ENCODE measurements at regions not wholly inside any gene's neighbourhood (a gene's known extent, or its start where the extent isn't known, plus 50 kb on each side); places are given as distances from the start of the nearest gene placed in this dataset.
A peak's percentile ranks its signal among the peaks of the same experiment; 100 is the strongest.

- TF ChIP-seq MAZ (IDR thresholded peaks at IDR 0.05; ENCODE audit: borderline replicate concordance, low read depth, low read length) (no peak), MAZ (CRISPR knock-in tag; IDR thresholded peaks at IDR 0.05; ENCODE audit: low read depth) (no peak), ZNF280D (CRISPR knock-in tag; IDR thresholded peaks at IDR 0.05) (no peak), GLMP (CRISPR knock-in tag; IDR thresholded peaks at IDR 0.05; ENCODE audit: borderline replicate concordance) (no peak), ARNTL (CRISPR knock-in tag; IDR thresholded peaks at IDR 0.05) (no peak), SSRP1 (CRISPR knock-in tag; IDR thresholded peaks at IDR 0.05) (no peak), ZNF792 (CRISPR knock-in tag; IDR thresholded peaks at IDR 0.05) (no peak), XRCC5 (optimal IDR thresholded peaks at IDR 0.05; ENCODE audit: low read length) (peak; percentile 38), TFDP2 (CRISPR knock-in tag; IDR thresholded peaks at IDR 0.05) (no peak), ZNF317 (CRISPR knock-in tag; IDR thresholded peaks at IDR 0.05) (no peak), MAFF (IDR thresholded peaks at IDR 0.05; ENCODE audit: low read depth, low read length) (no peak), ZNF749 (CRISPR knock-in tag; IDR thresholded peaks at IDR 0.05; ENCODE audit: borderline replicate concordance) (no peak), MAX (IDR thresholded peaks at IDR 0.05) (no peak), CHD2 (IDR thresholded peaks at IDR 0.05; ENCODE audit: low read depth, low read length) (no peak), KDM2A (CRISPR knock-in tag; IDR thresholded peaks at IDR 0.05; ENCODE audit: borderline replicate concordance, low read depth) (no peak), SP140L (CRISPR knock-in tag; IDR thresholded peaks at IDR 0.05; ENCODE audit: borderline replicate concordance) (no peak), PATZ1 (CRISPR knock-in tag; IDR thresholded peaks at IDR 0.05) (peak; percentile 79), NFKB2 (CRISPR knock-in tag; IDR thresholded peaks at IDR 0.05; ENCODE audit: borderline replicate concordance) (no peak), SRY (CRISPR knock-in tag; IDR thresholded peaks at IDR 0.05) (no peak)
- TF ChIP-seq, protein P1, sequence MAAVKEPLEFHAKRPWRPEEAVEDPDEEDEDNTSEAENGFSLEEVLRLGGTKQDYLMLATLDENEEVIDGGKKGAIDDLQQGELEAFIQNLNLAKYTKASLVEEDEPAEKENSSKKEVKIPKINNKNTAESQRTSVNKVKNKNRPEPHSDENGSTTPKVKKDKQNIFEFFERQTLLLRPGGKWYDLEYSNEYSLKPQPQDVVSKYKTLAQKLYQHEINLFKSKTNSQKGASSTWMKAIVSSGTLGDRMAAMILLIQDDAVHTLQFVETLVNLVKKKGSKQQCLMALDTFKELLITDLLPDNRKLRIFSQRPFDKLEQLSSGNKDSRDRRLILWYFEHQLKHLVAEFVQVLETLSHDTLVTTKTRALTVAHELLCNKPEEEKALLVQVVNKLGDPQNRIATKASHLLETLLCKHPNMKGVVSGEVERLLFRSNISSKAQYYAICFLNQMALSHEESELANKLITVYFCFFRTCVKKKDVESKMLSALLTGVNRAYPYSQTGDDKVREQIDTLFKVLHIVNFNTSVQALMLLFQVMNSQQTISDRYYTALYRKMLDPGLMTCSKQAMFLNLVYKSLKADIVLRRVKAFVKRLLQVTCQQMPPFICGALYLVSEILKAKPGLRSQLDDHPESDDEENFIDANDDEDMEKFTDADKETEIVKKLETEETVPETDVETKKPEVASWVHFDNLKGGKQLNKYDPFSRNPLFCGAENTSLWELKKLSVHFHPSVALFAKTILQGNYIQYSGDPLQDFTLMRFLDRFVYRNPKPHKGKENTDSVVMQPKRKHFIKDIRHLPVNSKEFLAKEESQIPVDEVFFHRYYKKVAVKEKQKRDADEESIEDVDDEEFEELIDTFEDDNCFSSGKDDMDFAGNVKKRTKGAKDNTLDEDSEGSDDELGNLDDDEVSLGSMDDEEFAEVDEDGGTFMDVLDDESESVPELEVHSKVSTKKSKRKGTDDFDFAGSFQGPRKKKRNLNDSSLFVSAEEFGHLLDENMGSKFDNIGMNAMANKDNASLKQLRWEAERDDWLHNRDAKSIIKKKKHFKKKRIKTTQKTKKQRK (IDR thresholded peaks at IDR 0.05; ENCODE audit: low read length), result no peak
Measured at GRCh38 chr2:204260162-204260877, 285.0 kb upstream of the PARD3B start (continued).
